Heart left ventricle (tissue), 16 donors: ENCODE measurements at regions not wholly inside any gene's neighbourhood (a gene's known extent, or its start where the extent isn't known, plus 50 kb on each side); places are given as distances from the start of the nearest gene placed in this dataset.

Experiments
- ATAC-seq, 4 donors: fragments of 200-7000 bp; cut with Tn5 transposase; one replicate each; pipeline ENCODE4 v1.9.1; 2020 to 2022; ENCODE audit warnings: moderate library complexity in 4 of 4, mild to moderate bottlenecking in 3 of 4, moderate number of reproducible peaks in 1 of 4
- DNase-seq, 5 donors: peaks; one replicate each; pipeline ENCODE4 v3.0.0-alpha.2; 2020
- H3K27ac ChIP-seq, 12 donors: fragments of 200-600 bp; sonication (generic) in 4 of 12; one replicate each; pipeline versions ENCODE4 v1.5.0 to v1.8.0; 2016 to 2022; ENCODE audit warnings: mild to moderate bottlenecking in 2 of 12
- H3K27me3 ChIP-seq, 9 donors: fragments of 200-600 bp; sonication (generic) in 2 of 9; one replicate each; pipeline versions ENCODE4 v1.5.1 to v1.8.0; 2016 to 2022; ENCODE audit warnings: mild to moderate bottlenecking in 3 of 9
- H3K36me3 ChIP-seq, 9 donors: fragments of 200-600 bp; sonication (generic) in 2 of 9; one replicate each; pipeline versions ENCODE4 v1.5.0 to v1.8.0; 2018 to 2022; ENCODE audit warnings: mild to moderate bottlenecking in 2 of 9
- H3K4me1 ChIP-seq, 12 donors: fragments of 200-600 bp; sonication (generic) in 4 of 12; one replicate each; pipeline versions ENCODE4 v1.5.0 to v1.8.0; 2016 to 2022; ENCODE audit warnings: mild to moderate bottlenecking in 3 of 12
- H3K4me3 ChIP-seq, 12 donors: fragments of 200-600 bp; sonication (generic) in 4 of 12; one replicate each; pipeline versions ENCODE4 v1.5.0 to v1.8.0; 2017 to 2022; ENCODE audit warnings: mild to moderate bottlenecking in 9 of 12, moderate library complexity in 4 of 12
- H3K9me3 ChIP-seq, 12 donors: fragments of 200-600 bp; sonication (generic) in 4 of 12; one replicate each; pipeline versions ENCODE4 v1.5.0 to v1.8.0; 2016 to 2022; ENCODE audit warnings: mild to moderate bottlenecking in 1 of 12
- POLR2A ChIP-seq, 2 donors: fragments of 450-650 bp; IDR thresholded peaks; one replicate each; pipeline ENCODE4 v1.6.1; 2017; ENCODE audit warnings: antibody characterized with exemption in 2 of 2, mild to moderate bottlenecking in 2 of 2, moderate library complexity in 2 of 2
- WGBS, 4 donors: extraction: QIAGEN DNeasy Blood & Tissue Kit in 2 of 4; methylation state at CpG; one replicate each; pipeline versions ENCODE4 v1.1.5 to v1.1.7; 2013 to 2018; 5-methylcytosine and 5-hydroxymethylcytosine counted together
- intact Hi-C, 10 donors: fragments of 100-400 bp; cut with DNase I; formaldehyde crosslinking; loops; one replicate each; pipeline versions ENCODE4 v1.11.1 to v1.14.2; 2022
- TF ChIP-seq, protein P1 (sequence below), 12 donors: fragments of 200-600 bp; sonication (generic) in 4 of 12; IDR thresholded peaks; one replicate each; pipeline versions ENCODE4 v1.5.0 to v1.8.0; 2018 to 2022; ENCODE audit warnings: antibody characterized with exemption in 12 of 12, mild to moderate bottlenecking in 5 of 12
- donor health status: ischemic (EF 13 %, LVEDD 7.1; RV severe dilation, severe dysfunction).
- donor health status: healthy with polysubstance abuse.
- donor health status: DM: no; HTN: yes; CAD: no.
- donor health status: DM: no; HTN: no; CAD: no.
- donor health status: ischemic (EF 25% LVEDD 6.9; RV normal size, moderate dysfunction).
- donor health status: ischemic (EF 25% LVEDD 5.7; RV mildly dilated, moderate dysfunction).
- donor health status: healthy.
- donor health status: DM: yes; HTN: yes; CAD: no.
- donor health status: ischemic (EF 35%, LVEDD 5.7; RV mildly dilated, moderate dysfunction).
- donor health status: nonischemic (EF 11% LVEDD 7.7; RV severe dilation, severe dysfunction).
- donor health status: DM: yes; HTN: yes; CAD: no.
- donor health status: PGD.
- donor health status: ischemic (EF 29% LVEDD 5.4; RV normal size, mild dysfunction).
- donor health status: nonischemic (EF 23%, LVEDD 6.1; RV moderate dilation, normal function).

DNA sequence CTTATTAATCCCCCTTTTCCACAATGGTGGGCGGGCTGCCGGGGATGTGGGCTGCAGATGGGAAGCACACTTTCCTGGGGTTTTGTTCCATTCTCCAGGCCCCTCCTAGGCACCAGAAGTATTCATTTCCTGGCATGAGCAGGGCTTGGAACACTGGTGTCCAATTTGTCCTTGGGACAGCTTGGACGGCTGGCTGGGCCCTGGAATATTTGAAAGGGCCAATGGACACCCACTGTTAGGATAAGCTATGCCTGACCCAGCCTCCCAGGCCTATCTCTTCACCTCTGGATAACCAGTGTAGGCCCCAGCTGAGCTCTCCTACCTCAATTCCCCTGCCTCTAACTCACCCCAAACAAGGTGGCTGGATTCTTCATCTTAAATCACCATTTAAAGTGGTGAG lies 354.9 kb downstream of the PTEN start:
- Histone ChIP-seq H3K36me3 (no peaks in the 10 kb centered on the region), H3K27ac (no peak overlapping the region), H3K4me1 (peaks cover 0 to 9% (median 0%) of the 10 kb centered on the region in 12 donors), H3K9me3 (no peaks in the 10 kb centered on the region), H3K27me3 (no peaks in the 10 kb centered on the region), H3K4me3 (no peak overlapping the region)
- no peak for DNase-seq
- ATAC-seq: peak in 1 of 4 donors; percentile 44
- intact Hi-C loops: loop anchor here in 1 of 10 donors (10.0 kb wide), 1 partner anchor 64 kb away; no protein-coding TSS in a partner anchor
- TF ChIP-seq POLR2A (IDR thresholded peaks at IDR 0.05): no peak
- TF ChIP-seq, protein P1, sequence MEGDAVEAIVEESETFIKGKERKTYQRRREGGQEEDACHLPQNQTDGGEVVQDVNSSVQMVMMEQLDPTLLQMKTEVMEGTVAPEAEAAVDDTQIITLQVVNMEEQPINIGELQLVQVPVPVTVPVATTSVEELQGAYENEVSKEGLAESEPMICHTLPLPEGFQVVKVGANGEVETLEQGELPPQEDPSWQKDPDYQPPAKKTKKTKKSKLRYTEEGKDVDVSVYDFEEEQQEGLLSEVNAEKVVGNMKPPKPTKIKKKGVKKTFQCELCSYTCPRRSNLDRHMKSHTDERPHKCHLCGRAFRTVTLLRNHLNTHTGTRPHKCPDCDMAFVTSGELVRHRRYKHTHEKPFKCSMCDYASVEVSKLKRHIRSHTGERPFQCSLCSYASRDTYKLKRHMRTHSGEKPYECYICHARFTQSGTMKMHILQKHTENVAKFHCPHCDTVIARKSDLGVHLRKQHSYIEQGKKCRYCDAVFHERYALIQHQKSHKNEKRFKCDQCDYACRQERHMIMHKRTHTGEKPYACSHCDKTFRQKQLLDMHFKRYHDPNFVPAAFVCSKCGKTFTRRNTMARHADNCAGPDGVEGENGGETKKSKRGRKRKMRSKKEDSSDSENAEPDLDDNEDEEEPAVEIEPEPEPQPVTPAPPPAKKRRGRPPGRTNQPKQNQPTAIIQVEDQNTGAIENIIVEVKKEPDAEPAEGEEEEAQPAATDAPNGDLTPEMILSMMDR (IDR thresholded peaks at IDR 0.05): no peak
- 73 to 76% (median 75%) methylated on average over 3 of the region's 3 CpGs for WGBS, 4 donors

DNA sequence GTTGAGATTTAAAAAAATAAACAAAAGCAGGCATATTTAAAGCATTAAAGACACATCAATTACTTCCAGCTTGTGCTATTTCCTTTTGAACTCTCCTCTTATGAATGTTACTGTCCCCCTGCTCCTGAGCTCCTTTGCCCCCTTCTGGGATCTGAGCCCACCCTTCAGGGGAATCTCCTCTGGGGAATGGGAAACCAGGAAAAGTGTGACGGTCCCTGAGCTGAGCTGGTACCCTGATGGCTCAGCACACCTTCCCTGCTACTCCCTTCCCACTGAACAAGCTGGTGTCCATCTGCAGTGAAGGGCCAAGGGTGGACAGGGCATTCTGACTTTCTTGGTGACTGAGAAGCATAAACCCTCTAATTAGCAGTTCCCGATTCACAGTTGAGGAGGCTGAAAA lies 356.3 kb downstream of the PTEN start:
- TF ChIP-seq, protein P1 (IDR thresholded peaks at IDR 0.05): no peak
- TF ChIP-seq POLR2A (IDR thresholded peaks at IDR 0.05): no peak
- DNase-seq (no peak), ATAC-seq (no peak)
- WGBS, 4 donors: 60 to 91% (median 86%) methylated on average over 2 of the region's 2 CpGs
- Histone ChIP-seq H3K27me3 (no peaks in the 10 kb centered on the region), H3K9me3 (no peaks in the 10 kb centered on the region), H3K4me3 (no peak overlapping the region), H3K36me3 (no peaks in the 10 kb centered on the region), H3K4me1 (peaks cover 0 to 9% (median 0%) of the 10 kb centered on the region in 12 donors), H3K27ac (no peak overlapping the region)
- intact Hi-C loops: loop anchor here in 2 of 10 donors (5.0 to 10.0 kb wide), 3 partner anchors 65 to 175 kb away; no protein-coding TSS in a partner anchor

DNA sequence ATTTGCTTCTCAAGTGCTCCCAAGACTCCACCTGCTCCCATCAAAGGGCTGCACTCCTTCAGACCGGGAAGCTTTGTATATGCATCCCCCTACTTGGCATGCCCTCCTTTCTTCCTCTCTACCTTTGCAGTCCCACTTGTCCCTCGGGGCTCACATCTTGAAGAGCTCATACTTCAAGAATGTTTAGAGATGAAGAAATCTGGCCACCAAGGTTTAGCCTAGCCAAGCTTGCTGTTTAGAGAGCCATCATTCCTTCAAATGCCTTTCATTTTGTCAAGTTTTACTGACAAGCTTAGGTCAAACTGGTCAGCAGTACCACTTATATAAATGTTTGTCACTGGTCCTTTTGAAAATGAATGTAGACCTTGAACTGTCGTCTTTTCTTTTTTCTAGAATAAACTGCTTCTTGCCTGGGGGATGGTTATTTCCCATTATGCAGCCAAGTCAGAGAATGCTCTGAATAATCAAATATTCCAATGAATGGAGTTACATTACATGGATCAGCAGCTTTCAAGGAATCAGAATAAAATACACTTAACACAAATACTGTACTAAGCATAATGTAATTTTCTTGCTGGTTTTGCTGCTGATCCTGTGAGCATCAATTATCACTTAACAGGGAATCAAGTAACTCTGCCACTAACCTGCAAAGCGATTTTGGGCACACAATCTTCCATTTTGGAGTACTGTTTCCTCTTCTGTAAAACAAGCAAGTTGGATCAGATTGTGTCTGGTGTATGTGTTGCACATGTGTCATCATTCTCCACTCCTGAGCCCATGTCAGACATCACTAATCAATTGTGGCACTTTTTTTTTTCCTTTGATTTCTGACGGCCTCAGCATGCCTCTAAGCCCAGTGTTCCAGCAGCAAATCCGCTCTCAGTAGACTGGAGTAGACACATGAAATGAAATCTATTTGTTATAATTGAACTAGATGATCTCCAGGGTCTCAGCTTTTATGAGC lies 357.9 kb downstream of the PTEN start:
- ATAC-seq (no peak), DNase-seq (no peak)
- H3K4me1 ChIP-seq: peaks cover 0 to 23% (median 4%) of the 10 kb centered on the region in 12 donors
- H3K36me3 ChIP-seq: no peaks in the 10 kb centered on the region
- intact Hi-C loops: loop anchor here in 1 of 10 donors (5.0 to 10.0 kb wide), 2 partner anchors 69 to 176 kb away; no protein-coding TSS in a partner anchor
- H3K27ac ChIP-seq: no peak overlapping the region
- H3K4me3 ChIP-seq: no peak overlapping the region
- no peaks in the 10 kb centered on the region for H3K27me3 ChIP-seq
- TF ChIP-seq, protein P1 (IDR thresholded peaks at IDR 0.05): no peak
- no peak for TF ChIP-seq POLR2A (IDR thresholded peaks at IDR 0.05)
- WGBS, 4 donors: 78 to 86% (median 81%) methylated on average over 6 of the region's 6 CpGs
- no peaks in the 10 kb centered on the region for H3K9me3 ChIP-seq

DNA sequence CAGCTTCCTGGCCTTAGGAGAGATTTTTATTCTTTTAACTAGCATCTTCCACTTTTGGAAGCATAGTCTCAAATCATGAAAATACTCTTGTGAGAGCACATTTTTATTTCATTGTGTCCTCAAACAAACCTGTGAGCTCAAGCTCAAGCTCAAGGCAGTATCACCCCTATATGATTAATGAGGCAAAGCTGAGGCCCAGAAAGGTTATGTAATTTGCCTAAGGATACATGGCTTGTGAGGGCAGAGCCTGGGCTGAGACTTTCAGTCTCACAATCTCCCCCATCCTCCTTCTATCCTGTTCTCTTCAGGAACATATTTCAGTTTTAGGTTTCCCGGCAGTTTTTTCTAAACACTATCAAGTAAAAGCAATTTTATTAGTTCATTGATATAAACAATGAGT lies 359.5 kb downstream of the PTEN start:
- Histone ChIP-seq H3K4me1 (peaks cover 0 to 39% (median 18%) of the 10 kb centered on the region in 12 donors), H3K9me3 (no peaks in the 10 kb centered on the region), H3K36me3 (no peaks in the 10 kb centered on the region), H3K4me3 (no peak overlapping the region), H3K27ac (no peak overlapping the region), H3K27me3 (no peaks in the 10 kb centered on the region)
- intact Hi-C loops: loop anchor here in 1 of 10 donors (5.0 to 10.0 kb wide), 2 partner anchors 71 to 178 kb away; no protein-coding TSS in a partner anchor
- no peak for DNase-seq
- WGBS, 4 donors: 85 to 91% (median 89%) methylated on average over 1 of the region's 1 CpG
- no peak for TF ChIP-seq POLR2A (IDR thresholded peaks at IDR 0.05)
- TF ChIP-seq, protein P1 (IDR thresholded peaks at IDR 0.05): no peak
- no peak for ATAC-seq
